Body of pancreas (tissue), 4 donors: ENCODE measurements at regions not wholly inside any gene's neighbourhood (a gene's known extent, or its start where the extent isn't known, plus 50 kb on each side); places are given as distances from the start of the nearest gene placed in this dataset.
"Not testable (repeated sequence)": the region's sequence is repeated elsewhere in the genome, so short reads cannot be mapped to it uniquely, and the experiment has no call there.

Experiments used
- ATAC-seq: fragments of 150-250 bp; one replicate; pipeline ENCODE4 v1.9.1; 2016
- DNase-seq, 4 donors: peaks; one replicate each; pipeline ENCODE4 v3.0.0-alpha.2; 2019
- H3K27ac ChIP-seq, 4 donors: fragments of 200-600 bp; sonication (generic); 1 replicate in 3 of 4; 2 replicates in 1 of 4; pipeline versions ENCODE4 v1.5.1 to v1.6.1; 2016 to 2019; ENCODE audit warnings: mild to moderate bottlenecking in 1 of 4, mixed read lengths in 1 of 4, moderate library complexity in 1 of 4
- H3K27me3 ChIP-seq, 2 donors: fragments of 200-600 bp; sonication (generic); one replicate each; pipeline ENCODE4 v1.6.0; 2016; ENCODE audit warnings: mild to moderate bottlenecking in 1 of 2
- H3K36me3 ChIP-seq, 2 donors: fragments of 200-600 bp; sonication (generic); replicated peaks in 1 of 2; 2 replicates each; pipeline ENCODE4 v1.5.1; 2016; ENCODE audit warnings: low read depth in 2 of 2; ENCODE audit not compliant: insufficient read depth in 1 of 2
- H3K4me1 ChIP-seq: fragments of 200-600 bp; sonication (generic); one replicate; pipeline ENCODE4 v1.6.0; 2016
- H3K4me3 ChIP-seq, 2 donors: fragments of 200-600 bp; sonication (generic); 1 replicate in 1 of 2; 2 replicates in 1 of 2; pipeline ENCODE4 v1.5.1; 2016 to 2019
- H3K9me3 ChIP-seq, 3 donors: fragments of 200-600 bp; sonication (generic); 1 replicate in 2 of 3; 2 replicates in 1 of 3; pipeline ENCODE4 v1.5.1; 2016
- POLR2A ChIP-seq, 3 donors: fragments of 450-650 bp; IDR thresholded peaks; one replicate each; pipeline ENCODE4 v1.6.1; 2016; ENCODE audit warnings: antibody characterized with exemption in 3 of 3, mild to moderate bottlenecking in 2 of 3
- WGBS, 2 donors: methylation state at CpG; one replicate each; pipeline ENCODE4 v1.1.5; 2017; 5-methylcytosine and 5-hydroxymethylcytosine counted together
- intact Hi-C: fragments of 100-400 bp; cut with DNase I; formaldehyde crosslinking; loops from one replicate; pipeline ENCODE4 v1.15.1; 2023
- TF ChIP-seq, protein P1 (sequence below), 7 experiments: fragments of 450-650 bp in 4 of 7; fragments of 200-600 bp in 3 of 7; sonication (generic) in 3 of 7; IDR thresholded peaks; one replicate each; pipeline ENCODE4 v1.5.1; 2016 to 2019; ENCODE audit warnings: antibody characterized with exemption in 7 of 7

DNA sequence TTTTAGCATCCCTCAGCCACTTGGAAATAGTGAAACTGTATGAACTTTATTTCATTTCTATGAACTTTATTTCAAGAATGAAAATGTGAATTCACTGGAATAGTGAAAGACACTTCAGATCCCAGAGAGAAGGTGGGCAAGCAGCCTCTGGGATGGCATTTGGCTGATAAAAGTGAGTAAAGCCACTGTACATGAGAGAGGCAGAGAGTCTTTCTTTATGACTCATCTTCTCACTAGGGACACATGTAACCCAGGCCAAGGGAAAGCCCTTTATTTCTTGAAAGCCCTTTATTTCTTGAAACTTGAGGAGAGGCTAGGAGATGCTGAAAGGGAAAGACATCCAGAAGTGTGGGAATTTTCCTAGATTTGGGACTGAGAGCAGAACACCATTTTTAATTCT, 148.9 kb upstream of the SMIM30 start:
- Histone ChIP-seq H3K27ac (no peak overlapping the region), H3K4me3 (no peak overlapping the region), H3K27me3 (no peaks in the 10 kb centered on the region), H3K36me3 (no peaks in the 10 kb centered on the region), H3K4me1 (no peaks in the 10 kb centered on the region), H3K9me3 (peaks cover 0 to 13% (median 0%) of the 10 kb centered on the region in 3 donors)
- intact Hi-C loops = no loop called here
- ATAC-seq (no peak), DNase-seq (no peak)
- TF ChIP-seq POLR2A (IDR thresholded peaks at IDR 0.05) = no peak
- TF ChIP-seq, protein P1, sequence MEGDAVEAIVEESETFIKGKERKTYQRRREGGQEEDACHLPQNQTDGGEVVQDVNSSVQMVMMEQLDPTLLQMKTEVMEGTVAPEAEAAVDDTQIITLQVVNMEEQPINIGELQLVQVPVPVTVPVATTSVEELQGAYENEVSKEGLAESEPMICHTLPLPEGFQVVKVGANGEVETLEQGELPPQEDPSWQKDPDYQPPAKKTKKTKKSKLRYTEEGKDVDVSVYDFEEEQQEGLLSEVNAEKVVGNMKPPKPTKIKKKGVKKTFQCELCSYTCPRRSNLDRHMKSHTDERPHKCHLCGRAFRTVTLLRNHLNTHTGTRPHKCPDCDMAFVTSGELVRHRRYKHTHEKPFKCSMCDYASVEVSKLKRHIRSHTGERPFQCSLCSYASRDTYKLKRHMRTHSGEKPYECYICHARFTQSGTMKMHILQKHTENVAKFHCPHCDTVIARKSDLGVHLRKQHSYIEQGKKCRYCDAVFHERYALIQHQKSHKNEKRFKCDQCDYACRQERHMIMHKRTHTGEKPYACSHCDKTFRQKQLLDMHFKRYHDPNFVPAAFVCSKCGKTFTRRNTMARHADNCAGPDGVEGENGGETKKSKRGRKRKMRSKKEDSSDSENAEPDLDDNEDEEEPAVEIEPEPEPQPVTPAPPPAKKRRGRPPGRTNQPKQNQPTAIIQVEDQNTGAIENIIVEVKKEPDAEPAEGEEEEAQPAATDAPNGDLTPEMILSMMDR (IDR thresholded peaks at IDR 0.05) = no peak

DNA sequence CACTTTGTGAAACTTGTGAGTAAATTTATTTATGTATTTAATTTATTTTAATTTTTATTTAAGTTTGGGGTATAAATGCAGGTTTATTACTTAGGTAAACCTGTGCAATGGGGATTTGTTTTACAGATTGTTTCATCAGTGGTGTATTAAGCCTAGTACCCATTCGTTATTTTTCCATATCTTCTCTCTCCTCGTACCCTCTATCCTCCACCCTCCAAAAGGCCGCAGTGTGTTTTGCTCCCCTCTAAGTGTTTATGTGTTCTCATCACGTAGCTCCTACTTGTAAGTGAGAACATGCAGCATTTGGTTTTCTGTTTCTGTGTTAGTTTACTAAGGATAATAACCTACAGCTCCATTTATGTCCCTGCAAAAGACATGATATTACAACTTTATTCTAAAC, 145.4 kb upstream of the SMIM30 start:
- TF ChIP-seq POLR2A (IDR thresholded peaks at IDR 0.05) = no peak
- TF ChIP-seq, protein P1 (IDR thresholded peaks at IDR 0.05) = no peak

DNA sequence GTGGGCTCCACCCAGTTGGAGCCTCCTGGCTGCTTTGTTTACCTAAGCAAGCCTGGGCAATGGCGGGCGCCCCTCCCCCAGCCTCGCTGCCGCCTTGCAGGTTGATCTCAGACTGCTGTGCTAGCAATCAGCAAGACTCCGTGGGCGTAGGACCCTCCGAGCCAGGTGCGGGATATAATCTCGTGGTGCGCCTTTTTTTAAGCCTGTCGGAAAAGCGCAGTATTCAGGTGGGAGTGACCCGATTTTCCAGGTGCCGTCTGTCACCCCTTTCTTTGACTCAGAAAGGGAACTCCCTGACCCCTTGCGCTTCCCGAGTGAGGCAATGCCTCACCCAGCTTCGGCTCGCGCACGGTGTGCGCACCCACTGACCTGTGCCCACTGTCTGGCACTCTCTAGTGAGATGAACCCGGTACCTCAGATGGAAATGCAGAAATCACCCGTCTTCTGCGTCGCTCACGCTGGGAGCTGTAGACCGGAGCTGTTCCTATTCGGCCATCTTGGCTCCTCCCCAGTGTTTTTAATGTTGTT, 144.9 kb upstream of the SMIM30 start:
- 88 to 92% methylated on average over 28 of the region's 28 CpGs for WGBS, 2 donors

More for the DNA sequence above, 145.4 kb upstream of the SMIM30 start:
- peaks cover 0 to 5% (median 0%) of the 10 kb centered on the region in 3 donors for H3K9me3 ChIP-seq
- H3K4me1 ChIP-seq = no peaks in the 10 kb centered on the region
- ATAC-seq = no peak
- no peak for DNase-seq
- intact Hi-C loops = no loop called here
- H3K36me3 ChIP-seq = no peaks in the 10 kb centered on the region
- 75 to 84% methylated on average over 4 of the region's 4 CpGs for WGBS, 2 donors
- no peak overlapping the region for H3K4me3 ChIP-seq
- H3K27me3 ChIP-seq = no peaks in the 10 kb centered on the region
- no peak overlapping the region for H3K27ac ChIP-seq

DNA sequence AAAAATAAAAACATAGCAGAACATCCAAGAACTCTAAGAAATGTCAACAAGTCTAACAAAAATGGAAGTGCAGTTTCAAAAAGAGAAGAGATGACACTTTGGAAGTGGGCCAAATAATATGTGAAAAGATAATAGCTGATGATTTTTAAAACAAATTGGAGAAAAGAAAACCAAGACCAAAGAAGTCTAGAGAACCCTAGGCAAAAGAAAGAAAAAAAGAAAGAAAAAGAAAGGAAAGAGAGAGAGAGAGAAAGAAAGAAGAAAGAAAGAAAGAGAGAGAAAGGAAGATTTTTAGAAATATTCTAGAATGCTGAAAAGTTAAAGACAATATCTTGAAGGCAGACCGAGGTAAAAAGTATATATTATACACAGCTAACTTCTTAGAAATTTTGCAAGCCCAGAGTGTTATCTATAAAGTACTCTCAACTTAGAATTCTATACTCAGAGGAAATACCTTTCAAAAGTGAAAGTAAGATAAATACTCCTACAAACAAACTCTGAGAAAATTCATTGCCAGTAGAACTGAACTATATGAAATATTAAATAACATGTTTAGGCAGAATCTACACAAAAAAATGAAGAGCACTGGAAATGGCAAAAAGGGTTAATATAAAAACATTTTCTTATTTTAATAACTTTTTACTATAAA, 138.7 kb upstream of the SMIM30 start:
- Histone ChIP-seq H3K36me3 (no peaks in the 10 kb centered on the region), H3K27ac (no peak overlapping the region), H3K4me3 (no peak overlapping the region), H3K27me3 (no peaks in the 10 kb centered on the region), H3K9me3 (no peaks in the 10 kb centered on the region), H3K4me1 (no peaks in the 10 kb centered on the region)
- ATAC-seq (no peak), DNase-seq (no peak)
- intact Hi-C loops = no loop called here
- no peak for TF ChIP-seq POLR2A (IDR thresholded peaks at IDR 0.05)
- TF ChIP-seq, protein P1 (IDR thresholded peaks at IDR 0.05) = no peak
- WGBS, 2 donors = 77 to 90% methylated on average over 1 of the region's 1 CpG

More for the DNA sequence above, 144.9 kb upstream of the SMIM30 start:
- H3K27me3 ChIP-seq, intact Hi-C loops, H3K36me3 ChIP-seq, H3K4me3 ChIP-seq, H3K9me3 ChIP-seq, H3K27ac ChIP-seq, ATAC-seq, DNase-seq, H3K4me1 ChIP-seq: not testable (repeated sequence)

DNA sequence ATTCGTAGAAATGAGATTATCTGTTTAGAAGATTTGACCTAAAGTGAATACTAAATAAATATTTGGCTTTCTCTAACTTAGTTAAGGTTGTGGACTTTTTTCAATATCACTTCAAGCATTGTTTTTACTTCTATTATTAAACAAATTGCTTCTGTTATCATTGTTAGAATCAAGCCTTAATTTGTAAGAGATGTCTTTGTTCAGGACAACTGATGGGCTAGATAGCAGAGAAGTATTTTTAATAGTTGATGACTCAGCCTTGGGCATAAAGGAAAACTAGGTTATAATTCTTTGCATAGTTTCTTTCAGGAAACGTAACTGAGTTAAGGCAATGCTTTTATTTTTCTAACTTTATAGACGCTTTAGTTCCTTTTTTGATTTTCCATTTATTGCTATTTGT, 128.8 kb upstream of the SMIM30 start:
- no peak for ATAC-seq

More for the DNA sequence above, 128.8 kb upstream of the SMIM30 start:
- DNase-seq = no peak
- Histone ChIP-seq H3K36me3 (no peaks in the 10 kb centered on the region), H3K27me3 (no peaks in the 10 kb centered on the region), H3K9me3 (no peaks in the 10 kb centered on the region), H3K27ac (no peak overlapping the region), H3K4me1 (no peaks in the 10 kb centered on the region), H3K4me3 (no peak overlapping the region)
- intact Hi-C loops = no loop called here
- no peak for TF ChIP-seq POLR2A (IDR thresholded peaks at IDR 0.05)
- TF ChIP-seq, protein P1 (IDR thresholded peaks at IDR 0.05) = no peak
- WGBS, 2 donors = 59 to 60% methylated on average over 3 of the region's 3 CpGs
